OCI-LY1 (cell line): ENCODE measurements at regions not wholly inside any gene's neighbourhood (a gene's known extent, or its start where the extent isn't known, plus 50 kb on each side); places are given as distances from the start of the nearest gene placed in this dataset.

Experiments
- EZH2 ChIP-seq: fragments of 200-600 bp; sonication (generic), shearing (Covaris generic); IDR thresholded peaks from 2 replicates; pipeline ENCODE4 v1.8.0; 2017; ENCODE audit warnings: borderline replicate concordance, mixed run types, mild to moderate bottlenecking, antibody characterized with exemption, low read length, moderate library complexity, mixed read lengths
- TF ChIP-seq, protein P1 (sequence below): fragments of 200-600 bp; sonication (generic), shearing (Covaris generic); IDR thresholded peaks from 2 replicates; pipeline ENCODE4 v1.5.1; 2017; ENCODE audit warnings: mild to moderate bottlenecking, antibody characterized with exemption, low read length, moderate library complexity, mixed read lengths

DNA sequence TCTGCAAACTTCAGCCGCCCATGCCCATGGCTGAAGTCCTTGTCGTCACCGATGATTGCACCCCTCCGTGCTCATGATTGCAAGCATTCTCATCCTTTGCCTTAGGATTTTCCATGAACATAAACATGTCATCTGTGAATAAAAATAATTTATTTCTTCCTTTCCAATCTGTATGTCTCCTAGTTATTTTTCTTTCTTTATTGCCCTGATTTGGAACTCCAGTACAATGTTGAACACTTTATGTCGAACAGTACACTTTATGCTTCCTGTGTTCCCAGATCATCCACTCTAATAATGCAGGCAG, 170.9 kb upstream of the SYT6 start:
- TF ChIP-seq, protein P1, sequence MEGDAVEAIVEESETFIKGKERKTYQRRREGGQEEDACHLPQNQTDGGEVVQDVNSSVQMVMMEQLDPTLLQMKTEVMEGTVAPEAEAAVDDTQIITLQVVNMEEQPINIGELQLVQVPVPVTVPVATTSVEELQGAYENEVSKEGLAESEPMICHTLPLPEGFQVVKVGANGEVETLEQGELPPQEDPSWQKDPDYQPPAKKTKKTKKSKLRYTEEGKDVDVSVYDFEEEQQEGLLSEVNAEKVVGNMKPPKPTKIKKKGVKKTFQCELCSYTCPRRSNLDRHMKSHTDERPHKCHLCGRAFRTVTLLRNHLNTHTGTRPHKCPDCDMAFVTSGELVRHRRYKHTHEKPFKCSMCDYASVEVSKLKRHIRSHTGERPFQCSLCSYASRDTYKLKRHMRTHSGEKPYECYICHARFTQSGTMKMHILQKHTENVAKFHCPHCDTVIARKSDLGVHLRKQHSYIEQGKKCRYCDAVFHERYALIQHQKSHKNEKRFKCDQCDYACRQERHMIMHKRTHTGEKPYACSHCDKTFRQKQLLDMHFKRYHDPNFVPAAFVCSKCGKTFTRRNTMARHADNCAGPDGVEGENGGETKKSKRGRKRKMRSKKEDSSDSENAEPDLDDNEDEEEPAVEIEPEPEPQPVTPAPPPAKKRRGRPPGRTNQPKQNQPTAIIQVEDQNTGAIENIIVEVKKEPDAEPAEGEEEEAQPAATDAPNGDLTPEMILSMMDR, result no peak
- TF ChIP-seq EZH2, result no peak
